IMR-90 (cell line): ENCODE measurements at regions not wholly inside any gene's neighbourhood (a gene's known extent, or its start where the extent isn't known, plus 50 kb on each side); places are given as distances from the start of the nearest gene placed in this dataset.

ENCODE experiments used
- ATAC-seq: fragments of 200-7000 bp; cut with Tn5 transposase; 2 replicates; pipeline ENCODE4 v1.9.1; 2020; ENCODE audit warnings: low read depth, mild to moderate bottlenecking, moderate library complexity
- BruUV-seq: library from RNA; stranded (reverse); fragments of 400-500 nt; replicated peaks from 2 replicates; lab custom pipeline; 2021; lab: Mats Ljungman, UMichigan
- CTCF ChIA-PET: fragments of 300-600 bp; formaldehyde crosslinking; extraction: SDS; loops from one replicate; lab custom pipeline; 2021; ENCODE audit warnings: antibody characterized with exemption; lab: Yijun Ruan, JAX
- POLR2A ChIA-PET: fragments of 300-600 bp; sonication (Branson Sonifier 250); formaldehyde crosslinking; loops from one replicate; lab custom pipeline; 2022; ENCODE audit warnings: antibody characterized with exemption; ENCODE audit not compliant: unreplicated experiment; lab: Charles Lee
- DNase-seq: peaks from one replicate; pipeline ENCODE4 v3.0.0; 2013
- H2AFZ ChIP-seq: replicated peaks from 2 replicates; pipeline ENCODE3; 2013; ENCODE audit warnings: low read length, mild to moderate bottlenecking; ENCODE audit not compliant: poor library complexity
- H2AK5ac ChIP-seq: 2 replicates; pipeline ENCODE4 v1.6.1; 2013; ENCODE audit warnings: low read depth, low read length, inconsistent platforms
- H2AK9ac ChIP-seq: replicated peaks from 2 replicates; pipeline ENCODE3; 2013; ENCODE audit warnings: mild to moderate bottlenecking, low read depth, low read length, moderate library complexity; ENCODE audit not compliant: poor library complexity
- H2BK120ac ChIP-seq: 2 replicates; pipeline ENCODE4 v1.6.1; 2013; ENCODE audit warnings: low read depth, low read length, inconsistent platforms
- H2BK15ac ChIP-seq: 3 replicates; pipeline ENCODE4 v1.6.1; 2013; ENCODE audit warnings: low read depth, low read length, inconsistent platforms
- H2BK20ac ChIP-seq: 2 replicates; pipeline ENCODE4 v1.6.1; 2013; ENCODE audit warnings: low read depth, mild to moderate bottlenecking, inconsistent platforms, low read length, moderate library complexity
- H2BK5ac ChIP-seq: 2 replicates; pipeline ENCODE4 v1.6.1; 2013; ENCODE audit warnings: mild to moderate bottlenecking, low read depth, low read length, inconsistent platforms; ENCODE audit not compliant: poor library complexity, severe bottlenecking
- H3K14ac ChIP-seq: replicated peaks from 2 replicates; pipeline ENCODE4 v1.6.1; 2013; ENCODE audit warnings: low read depth, low read length, inconsistent platforms
- H3K18ac ChIP-seq: 2 replicates; pipeline ENCODE4 v1.6.1; 2013; ENCODE audit warnings: low read depth, low read length, control low read depth
- H3K23ac ChIP-seq: 2 replicates; pipeline ENCODE4 v1.6.1; 2013; ENCODE audit warnings: low read depth, low read length, inconsistent platforms
- H3K27ac ChIP-seq: 2 replicates; pipeline ENCODE4 v1.5.1; 2013; ENCODE audit warnings: mild to moderate bottlenecking, control low read depth, low read length; ENCODE audit not compliant: insufficient read depth
- H3K27me3 ChIP-seq: 2 replicates; pipeline ENCODE4 v1.6.1; 2013; ENCODE audit warnings: low read length; ENCODE audit not compliant: control insufficient read depth, insufficient read depth
- H3K36me3 ChIP-seq: 2 replicates; pipeline ENCODE4 v1.6.1; 2013; ENCODE audit warnings: low read length, mixed read lengths; ENCODE audit not compliant: control insufficient read depth, insufficient read depth
- H3K4ac ChIP-seq: 2 replicates; pipeline ENCODE4 v1.6.1; 2013; ENCODE audit warnings: low read depth, low read length, inconsistent platforms
- H3K4me1 ChIP-seq: 2 replicates; pipeline ENCODE4 v1.6.1; 2013; ENCODE audit warnings: low read length, mixed read lengths; ENCODE audit not compliant: control insufficient read depth, insufficient read depth
- H3K4me2 ChIP-seq: 2 replicates; pipeline ENCODE4 v1.6.1; 2013; ENCODE audit warnings: low read depth, mild to moderate bottlenecking, control low read depth, low read length, moderate library complexity
- H3K4me3 ChIP-seq: 2 replicates; pipeline ENCODE4 v1.5.1; 2013; ENCODE audit warnings: low read depth, mild to moderate bottlenecking, control low read depth, low read length, moderate library complexity; ENCODE audit not compliant: insufficient read depth
- H3K56ac ChIP-seq: 2 replicates; pipeline ENCODE4 v1.6.1; 2013; ENCODE audit warnings: low read length, inconsistent platforms; ENCODE audit not compliant: insufficient read depth; ENCODE audit errors: extremely low read depth
- H3K79me1 ChIP-seq, 2 experiments: 2 replicates each; pipeline ENCODE4 v1.6.1; 2013; ENCODE audit warnings: low read length in 2 of 2, inconsistent platforms in 1 of 2, low read depth in 1 of 2
- H3K9ac ChIP-seq: 2 replicates; pipeline ENCODE4 v1.6.1; 2013; ENCODE audit warnings: low read depth, low read length, control low read depth
- H3K9me1 ChIP-seq: 2 replicates; pipeline ENCODE4 v1.6.1; 2013; ENCODE audit warnings: low read length, inconsistent platforms; ENCODE audit not compliant: insufficient read depth
- H3K9me3 ChIP-seq: 2 replicates; pipeline ENCODE4 v1.6.1; 2013; ENCODE audit warnings: low read length; ENCODE audit not compliant: control insufficient read depth, insufficient read depth
- H4K20me1 ChIP-seq: 2 replicates; pipeline ENCODE4 v1.6.1; 2013; ENCODE audit warnings: low read length, inconsistent platforms; ENCODE audit not compliant: insufficient read depth
- H4K5ac ChIP-seq: 2 replicates; pipeline ENCODE4 v1.6.1; 2013; ENCODE audit warnings: mild to moderate bottlenecking, low read depth, low read length, control low read depth
- H4K8ac ChIP-seq, 2 experiments: 2 replicates each; pipeline ENCODE4 v1.6.1; 2013; ENCODE audit warnings: low read depth in 2 of 2, low read length in 2 of 2, control low read depth in 1 of 2, inconsistent platforms in 1 of 2
- H4K91ac ChIP-seq: 2 replicates; pipeline ENCODE4 v1.6.1; 2013; ENCODE audit warnings: low read depth, low read length, inconsistent platforms; ENCODE audit not compliant: insufficient read depth
- SMC3 ChIP-seq: fragments of 150-350 bp; IDR thresholded peaks from 2 replicates; pipeline ENCODE4 v1.6.1; 2016; ENCODE audit warnings: low read depth, mild to moderate bottlenecking, antibody characterized with exemption, low read length, moderate library complexity
- WGBS, 2 experiments: methylation state at CpG; one replicate each; pipeline versions ENCODE4 v1.1.5 to v1.1.7; 2013; ENCODE audit warnings: missing lambda C conversion rate in 2 of 2; ENCODE audit not compliant: insufficient read length in 1 of 2; ENCODE audit errors: extremely low coverage in 2 of 2; 5-methylcytosine and 5-hydroxymethylcytosine counted together
- dilution Hi-C: fragments of 300-500 bp; cut with HindIII; formaldehyde crosslinking; loops from one replicate; pipeline ENCODE4 v1.14.3; 2018; ENCODE audit warnings: low sequenced_read_pairs; ENCODE audit not compliant: unreplicated experiment
- in situ Hi-C: fragments of 300-500 bp; cut with MboI; formaldehyde crosslinking; loops from 3 replicates; pipeline ENCODE4 v1.14.3; 2019; ENCODE audit warnings: low sequenced_read_pairs, inconsistent platforms, mixed read lengths
- intact Hi-C: fragments of 100-400 bp; cut with micrococcal nuclease; formaldehyde crosslinking; loops from 2 replicates; pipeline ENCODE4 v1.10.0; 2022

DNA sequence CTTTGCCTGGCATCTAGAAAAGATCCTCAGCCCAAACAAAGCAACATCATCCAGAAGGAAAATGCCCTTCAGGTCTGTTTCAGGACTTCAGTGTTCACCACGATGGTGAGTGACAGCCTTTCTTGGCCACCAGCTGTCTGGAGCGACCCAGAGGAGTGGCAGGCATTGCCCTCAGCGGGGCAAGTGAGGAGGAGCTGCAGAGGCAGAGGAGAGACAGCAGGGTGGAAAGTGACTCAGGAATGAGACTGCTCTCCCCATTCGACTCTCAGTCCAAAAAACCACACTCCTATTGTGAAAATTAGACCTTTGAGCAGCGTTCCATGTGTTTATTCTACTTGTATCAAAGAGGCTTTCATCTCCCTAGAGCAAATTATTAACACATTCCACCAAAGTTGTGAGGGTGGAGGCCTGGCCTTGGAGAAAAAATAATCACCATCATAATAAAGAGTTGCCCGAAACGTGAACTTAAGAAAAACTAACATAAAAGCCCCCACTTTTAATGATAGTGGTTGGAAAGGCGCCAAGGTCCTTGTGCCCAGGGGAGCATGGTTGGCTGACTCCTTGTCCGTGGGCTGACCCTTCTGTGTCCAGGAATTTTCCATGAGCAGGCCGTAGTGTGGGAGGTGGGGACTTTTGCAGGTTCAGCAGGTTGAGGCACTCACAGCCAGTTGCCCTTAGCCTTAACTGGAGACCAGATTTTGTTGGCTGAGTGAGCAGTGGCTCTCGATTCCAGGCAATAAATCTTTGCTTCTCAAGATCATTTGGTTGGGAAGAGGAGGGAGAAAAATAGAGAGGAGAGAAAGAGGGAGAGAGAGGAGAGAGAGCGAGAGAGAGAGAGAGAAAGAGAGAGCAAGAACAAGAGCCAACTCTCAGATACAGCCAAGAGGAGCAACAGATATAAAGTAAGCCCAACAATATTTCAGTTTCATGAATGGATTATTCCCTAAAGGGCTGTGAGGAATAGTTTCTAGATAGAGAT, 125.9 kb upstream of the ANKRD55 start:
- no peak for TF ChIP-seq SMC3
- Histone ChIP-seq H3K36me3 (no peaks in the 10 kb centered on the region), H3K9ac (0 out of 2 replicates have a peak overlapping the region, but pooled peaks have one; percentile 51), H2BK20ac (no peak overlapping the region), H2BK15ac (peak overlapping the region; percentile 15; the same call in 1 of the 3 replicates), H3K4me2 (no peak overlapping the region), H3K9me1 (no peaks in the 10 kb centered on the region), H3K14ac (0 out of 2 replicates have a peak overlapping the region, but pooled peaks have one; percentile 21), H2BK5ac (no peak overlapping the region), H3K79me1 (no peaks in the 10 kb centered on the region), H3K27ac (no peak overlapping the region), H3K9me3 (no peaks in the 10 kb centered on the region), H2AFZ (peak overlapping the region; percentile 64), H3K23ac (no peak overlapping the region), H2AK9ac (no peak overlapping the region), H4K5ac (0 out of 2 replicates have a peak overlapping the region, but pooled peaks have one; percentile 17), H3K4me1 (peaks cover 4% of the 10 kb centered on the region), H3K4ac (no peak overlapping the region), H3K18ac (peak overlapping the region; percentile 35; the same call in 1 of the 2 replicates), H3K27me3 (no peaks in the 10 kb centered on the region), H3K56ac (no peak overlapping the region), H2AK5ac (0 out of 2 replicates have a peak overlapping the region, but pooled peaks have one; percentile 40), H4K91ac (no peak overlapping the region; the same call in 1 of the 2 replicates), H3K4me3 (no peak overlapping the region), H4K20me1 (no peaks in the 10 kb centered on the region), H4K8ac (peak overlapping the region in 1 of 2 experiments; percentile 3; a peak in 1 of 4 replicates), H2BK120ac (peak overlapping the region; percentile 35; the same call in 1 of the 2 replicates)
- ATAC-seq (peak; percentile 61), DNase-seq (peak; percentile 12)
- no TSS peak for BruUV-seq
- intact Hi-C loops (loop anchor here (5.0 kb wide), 2 partner anchors 48 to 118 kb away; no protein-coding TSS in a partner anchor), in situ Hi-C loops (no loop called here), dilution Hi-C loops (no loop called here)
- ChIA-PET POLR2A (no interaction called here), CTCF (no interaction called here)
- no CpG with 5 or more reads among the region's 12 CpGs for WGBS, 2 experiments
